ENCODE measurements at regions not wholly inside any gene's neighbourhood (a gene's known extent, or its start where the extent isn't known, plus 50 kb on each side); places are given as distances from the start of the nearest gene placed in this dataset.
"Not testable (repeated sequence)": the region's sequence is repeated elsewhere in the genome, so short reads cannot be mapped to it uniquely, and the experiment has no call there.

DNA sequence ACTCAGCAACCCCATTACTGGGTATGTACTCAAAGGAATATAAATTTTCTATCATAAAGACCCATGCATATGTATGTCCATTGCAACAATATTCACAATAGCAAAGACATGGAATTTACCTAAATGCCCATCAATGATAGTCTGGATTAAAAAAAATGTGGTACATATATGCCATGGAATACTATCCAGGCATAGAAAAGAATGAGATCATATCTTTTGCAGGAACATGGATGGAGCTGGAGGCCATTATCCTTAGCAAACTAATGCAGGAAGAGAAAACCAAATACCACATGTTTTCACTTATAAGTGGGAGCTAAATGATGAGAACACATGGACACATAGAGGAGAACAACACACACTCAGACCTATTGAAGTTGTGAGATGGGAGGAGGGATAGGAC lies 1789.7 kb downstream of the SLITRK5 start:
- DNase-seq (ENCODE audit: low read depth in 2 of 2), result not testable (repeated sequence)

DNA sequence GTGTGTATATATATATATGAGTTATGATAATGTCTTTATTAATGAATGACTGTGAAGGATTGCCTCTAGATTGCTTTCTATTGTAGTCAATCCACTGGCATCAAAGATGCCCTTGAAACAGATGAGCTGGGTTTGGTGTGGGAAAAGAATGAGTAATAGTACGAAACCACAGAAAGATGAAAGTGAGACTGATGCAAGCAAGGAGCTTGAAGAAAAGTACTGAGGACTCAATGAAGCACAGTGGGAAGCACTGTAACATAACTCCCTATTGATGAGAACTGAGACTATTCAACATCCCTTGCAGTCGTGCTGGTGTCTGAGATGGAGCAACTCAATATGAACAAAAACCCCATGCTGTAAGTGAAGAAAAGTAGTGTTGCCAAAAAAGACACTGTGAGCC lies 1794.2 kb downstream of the SLITRK5 start:
- DNase-seq (ENCODE audit: low read depth in 2 of 2), result peak in 1 of 2 experiments; percentile 8

DNA sequence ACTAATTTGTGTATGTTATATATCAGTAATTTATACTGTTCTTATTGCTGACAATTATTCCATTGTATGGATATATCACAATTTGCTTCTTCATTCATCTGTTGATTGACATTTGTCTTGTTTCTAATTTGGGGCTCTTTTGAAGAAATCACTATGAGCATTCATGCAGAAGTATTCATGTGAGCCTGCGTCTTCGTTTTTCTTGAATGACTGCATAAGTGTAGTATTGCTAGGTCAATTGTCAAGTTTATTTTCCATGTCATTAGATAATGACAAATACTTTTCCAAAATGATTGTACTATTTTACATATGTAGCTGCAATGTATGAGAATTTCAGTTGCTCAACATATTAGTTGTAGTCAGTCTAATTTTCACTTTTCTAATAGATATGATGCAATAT lies 1796.9 kb downstream of the SLITRK5 start:
- no peak for DNase-seq (ENCODE audit: low read depth in 2 of 2)

DNA sequence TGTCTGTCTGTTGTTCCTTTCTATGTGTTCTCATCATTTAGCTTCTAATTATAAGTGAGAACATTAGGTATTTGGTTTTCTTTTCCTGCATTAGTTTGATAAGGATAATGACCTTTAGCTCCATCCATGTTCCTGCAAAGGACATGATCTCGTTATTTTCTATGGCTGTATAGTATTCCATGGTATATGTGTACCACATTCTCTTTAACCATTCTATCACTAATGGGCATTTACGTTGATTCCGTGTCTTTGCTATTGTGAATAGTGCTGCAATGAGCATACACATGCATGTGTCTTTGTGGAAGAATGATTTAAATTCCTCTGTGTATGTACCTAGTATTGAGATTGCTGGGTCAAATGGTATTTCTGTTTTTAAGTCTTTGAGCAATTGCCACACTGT lies 1799.7 kb downstream of the SLITRK5 start:
- no peak for DNase-seq (ENCODE audit: low read depth in 2 of 2)

DNA sequence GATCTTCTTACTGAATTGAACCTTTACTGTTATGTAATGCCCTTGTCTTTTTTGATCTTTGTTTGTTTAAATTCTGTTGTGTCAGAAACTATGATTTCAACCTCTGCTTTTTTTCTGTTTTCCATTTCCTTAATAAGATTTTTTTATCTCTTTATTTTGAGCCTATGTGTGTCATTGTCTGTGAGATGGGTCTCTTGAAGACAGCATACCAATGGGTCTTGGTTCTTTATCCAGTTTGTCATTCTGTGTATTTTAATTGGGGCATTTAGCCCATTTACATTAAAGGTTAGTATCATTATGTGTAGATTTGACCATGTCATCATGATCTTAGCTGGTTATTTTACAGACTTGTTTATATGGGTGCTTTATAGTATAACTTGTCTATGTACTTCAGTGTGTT lies 1803.3 kb downstream of the SLITRK5 start:
- no peak for DNase-seq (ENCODE audit: low read depth in 2 of 2)

DNA sequence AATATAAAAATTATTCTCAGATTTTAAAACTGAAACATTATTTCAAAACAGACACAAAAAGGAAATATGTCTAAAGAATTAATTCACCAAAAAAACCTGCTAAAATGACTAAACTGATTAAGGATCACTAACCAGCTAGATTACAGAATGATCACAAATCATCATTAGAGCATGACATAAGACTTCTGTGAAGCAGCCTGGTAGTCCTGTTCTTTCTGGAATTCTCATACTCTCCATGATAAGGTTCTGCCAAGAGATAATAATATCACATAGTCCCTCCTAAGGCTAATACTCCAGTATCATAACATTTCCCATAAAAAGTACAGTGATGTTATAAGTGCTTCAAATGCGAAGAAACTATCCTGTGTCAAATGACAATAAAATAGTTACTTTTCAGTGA lies 1814.9 kb downstream of the SLITRK5 start:
- no peak for DNase-seq (ENCODE audit: low read depth in 2 of 2)

DNA sequence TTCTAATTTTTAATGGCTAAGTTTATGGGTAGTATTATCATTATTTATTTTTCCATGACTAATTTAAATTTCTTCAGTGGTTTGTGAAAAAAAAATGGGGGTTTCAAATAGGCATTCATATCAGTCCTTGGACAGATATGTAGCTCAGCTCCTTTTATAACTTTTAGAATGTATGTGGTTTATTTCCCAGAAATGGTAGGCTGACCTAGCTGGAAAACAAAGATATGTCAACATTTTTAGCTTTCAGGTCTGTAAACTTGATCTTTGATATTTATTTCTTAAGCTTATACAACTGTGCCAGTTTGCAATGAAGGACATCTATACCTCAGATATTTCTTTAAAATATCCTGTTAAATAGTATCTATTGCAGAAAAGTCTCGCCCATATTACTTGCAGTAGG lies 1815.5 kb downstream of the SLITRK5 start:
- no peak for DNase-seq (ENCODE audit: low read depth in 2 of 2)

DNA sequence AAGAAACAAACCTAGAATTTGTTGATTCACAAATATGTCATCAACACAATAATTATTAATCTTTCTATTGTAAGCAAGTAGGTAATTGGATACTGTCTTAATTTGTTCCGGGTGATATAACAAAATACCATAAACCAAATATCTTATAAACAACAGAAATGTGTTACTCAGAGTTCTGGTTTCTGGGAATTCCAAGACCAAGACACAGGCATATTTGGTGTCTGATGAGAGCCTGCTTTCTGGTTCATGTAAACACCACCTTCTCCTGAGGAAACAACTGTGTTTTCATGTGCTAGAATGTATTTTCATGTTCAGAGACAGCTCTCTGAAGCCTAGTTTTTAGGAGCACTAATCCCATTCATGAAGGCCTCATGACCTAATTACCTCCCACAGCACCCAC lies 1819.5 kb downstream of the SLITRK5 start:
- no peak for DNase-seq (ENCODE audit: low read depth in 2 of 2)

DNA sequence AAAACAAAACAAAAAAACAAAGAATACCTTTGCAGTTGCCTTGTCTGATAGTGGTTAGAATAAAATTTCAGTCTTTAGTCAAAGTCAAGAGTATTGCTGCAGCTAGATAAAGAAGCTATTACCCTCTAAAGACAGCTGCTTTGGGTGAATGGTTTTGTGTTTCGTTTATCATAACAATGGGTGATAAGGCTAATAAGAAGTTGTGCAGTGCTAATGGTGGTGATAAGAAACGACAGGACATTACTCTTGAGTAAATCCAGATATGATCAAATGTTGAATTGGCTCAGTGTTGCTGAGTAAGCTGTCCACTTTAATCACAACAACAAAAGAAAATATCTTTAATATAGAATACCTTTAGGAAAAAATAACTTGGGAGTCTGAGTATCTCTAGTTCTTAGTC lies 1825.3 kb downstream of the SLITRK5 start:
- DNase-seq (ENCODE audit: low read depth in 2 of 2), result no peak

DNA sequence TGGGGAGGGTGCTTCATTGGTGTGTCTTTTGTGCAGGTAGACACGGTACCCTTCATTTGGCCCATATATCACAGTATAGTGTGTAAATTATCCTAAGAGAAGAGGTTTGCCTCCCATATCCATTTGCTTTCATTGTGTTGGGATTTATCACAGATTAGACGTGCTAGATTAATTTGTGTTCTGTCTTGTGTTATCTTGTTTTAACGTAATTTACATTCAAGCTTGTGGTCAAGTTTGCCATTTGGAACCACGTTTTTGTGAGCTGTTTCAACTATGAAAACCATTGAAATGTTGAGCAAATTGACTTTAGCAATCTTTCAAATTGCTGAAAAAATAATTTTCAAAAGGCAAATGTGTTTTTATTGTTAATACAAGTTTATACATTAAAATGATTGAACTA lies 1826.5 kb downstream of the SLITRK5 start:
- DNase-seq (ENCODE audit: low read depth in 2 of 2), result no peak

DNA sequence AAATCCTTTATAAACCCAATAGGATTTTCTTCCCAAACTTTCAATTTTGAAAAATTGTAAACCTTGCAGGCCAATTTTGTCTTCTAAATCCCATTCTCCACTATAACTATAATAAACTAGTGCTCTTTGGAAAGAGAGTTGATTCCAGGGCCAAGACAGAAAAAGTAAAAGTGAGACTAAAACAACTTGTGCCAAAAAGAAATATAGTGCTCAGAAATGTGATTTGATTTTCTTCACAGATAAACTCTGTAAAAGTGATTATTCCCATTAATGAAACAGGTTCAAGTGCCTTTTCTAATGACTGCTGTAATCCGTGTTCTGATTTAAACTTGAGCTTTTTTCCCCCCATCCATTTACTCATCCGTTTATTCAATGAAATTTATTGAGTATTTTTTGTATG lies 1831.1 kb downstream of the SLITRK5 start:
- DNase-seq (ENCODE audit: low read depth in 2 of 2), result no peak

DNA sequence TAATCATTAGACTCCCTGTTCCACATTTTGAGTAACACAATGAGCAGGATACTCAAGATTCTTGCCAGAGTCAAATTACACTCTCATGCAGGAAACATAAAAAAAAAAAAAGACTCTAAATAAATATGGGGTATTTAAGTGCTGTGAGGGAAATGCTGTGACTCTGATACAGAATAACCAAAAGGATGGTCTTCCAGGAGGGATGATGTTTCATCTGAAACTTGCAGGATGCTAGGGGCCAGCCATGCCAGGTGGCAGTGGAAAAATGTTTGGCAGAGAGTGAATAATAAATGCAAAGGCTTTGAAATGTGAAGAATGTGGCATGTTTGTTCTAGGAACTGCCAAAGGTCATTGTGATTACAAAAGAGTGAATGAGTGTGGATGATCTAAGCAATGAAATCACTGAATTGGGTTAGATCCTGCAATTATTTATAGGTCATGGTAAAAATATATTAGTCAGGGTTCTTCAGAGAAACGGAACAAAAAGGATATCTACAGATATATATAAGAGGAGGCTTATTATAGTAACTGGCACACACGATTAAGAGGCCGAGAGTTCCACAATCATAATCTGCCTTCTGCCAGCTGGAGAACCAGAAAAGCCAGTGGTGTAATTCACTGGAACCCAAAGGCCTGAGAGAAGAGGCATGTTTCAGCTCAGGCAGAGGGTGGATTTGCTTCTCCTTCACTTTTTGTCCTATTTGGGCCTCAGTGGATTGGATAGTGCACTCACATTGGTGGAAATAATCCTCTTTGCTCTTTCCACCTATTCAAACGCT lies 1832.8 kb upstream of the MIR17HG start:
- DNase-seq (ENCODE audit: low read depth in 2 of 2), result no peak

DNA sequence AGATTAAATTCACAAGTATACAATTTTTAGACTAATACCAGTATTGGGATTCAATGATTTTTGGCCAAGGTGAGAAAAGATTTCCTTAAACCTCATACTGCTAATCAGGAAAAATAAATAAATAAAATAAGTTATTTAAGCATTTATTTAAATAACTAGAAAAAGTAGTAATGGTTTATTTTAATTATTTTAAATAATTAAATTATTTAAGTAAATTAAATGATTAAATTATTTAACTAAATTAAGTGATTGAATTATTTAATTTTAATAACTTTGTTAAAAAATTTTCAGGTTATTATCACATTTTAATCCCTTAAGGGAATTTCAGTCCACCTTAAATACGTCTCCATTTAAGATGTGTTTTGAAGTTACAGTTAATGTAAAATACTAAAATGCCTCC lies 1831.5 kb upstream of the MIR17HG start:
- DNase-seq (ENCODE audit: low read depth in 2 of 2), result no peak

DNA sequence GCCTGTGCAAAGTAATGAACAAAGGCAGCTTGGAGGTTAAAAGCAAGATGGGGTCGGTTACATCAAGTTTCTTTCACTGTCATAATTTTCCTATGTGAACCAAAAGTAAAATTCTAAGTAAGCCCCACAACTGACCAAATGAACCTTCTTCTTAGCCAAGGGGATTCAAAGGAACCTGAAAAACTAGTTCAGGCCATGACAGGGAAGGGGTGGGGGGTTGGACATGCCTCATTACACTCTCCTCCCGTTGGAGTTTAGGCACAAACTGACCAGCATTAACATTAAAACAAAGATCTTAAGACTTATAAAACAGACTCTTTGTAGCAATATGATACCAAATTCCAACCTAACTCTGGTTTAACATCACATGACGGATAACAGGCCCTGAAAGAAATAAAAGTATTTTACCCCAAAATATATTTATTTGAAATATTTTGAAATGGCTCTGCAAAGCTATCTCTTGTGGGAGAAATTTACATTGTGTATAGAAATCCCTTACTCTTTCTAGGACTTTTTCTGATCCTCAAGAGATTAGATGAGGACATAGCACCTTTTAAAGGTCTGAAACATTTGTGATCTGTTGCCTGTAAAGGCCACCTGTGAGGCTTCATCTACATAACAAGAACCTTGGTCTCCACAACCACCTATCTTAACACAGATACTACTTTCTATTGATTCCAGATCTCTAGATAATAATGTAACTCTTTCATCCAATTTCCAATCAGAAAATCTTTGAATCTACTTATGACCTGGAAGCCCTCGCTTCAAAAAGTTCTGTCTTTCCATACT lies 1829.0 kb upstream of the MIR17HG start:
- no peak for DNase-seq (ENCODE audit: low read depth in 2 of 2)

DNA sequence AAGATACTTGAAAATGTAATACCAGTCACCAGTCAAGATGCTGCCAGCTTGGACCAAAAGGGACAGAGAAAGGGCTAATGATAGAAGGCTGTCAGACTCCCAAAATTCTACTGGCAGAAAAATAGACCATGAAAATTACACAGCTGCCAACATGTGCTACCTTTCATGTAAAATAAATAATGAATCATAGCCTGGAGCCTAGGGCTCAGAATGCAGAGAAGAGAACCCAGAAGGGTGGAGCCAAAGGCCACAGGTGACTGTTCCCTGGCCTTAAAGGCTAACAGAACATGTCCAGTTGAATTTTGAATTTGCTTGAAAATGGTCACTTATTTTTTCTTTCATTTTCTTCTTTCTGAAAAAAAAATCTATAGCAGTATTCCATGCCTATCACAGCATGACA lies 1827.0 kb upstream of the MIR17HG start:
- DNase-seq (ENCODE audit: low read depth in 2 of 2), result no peak

DNA sequence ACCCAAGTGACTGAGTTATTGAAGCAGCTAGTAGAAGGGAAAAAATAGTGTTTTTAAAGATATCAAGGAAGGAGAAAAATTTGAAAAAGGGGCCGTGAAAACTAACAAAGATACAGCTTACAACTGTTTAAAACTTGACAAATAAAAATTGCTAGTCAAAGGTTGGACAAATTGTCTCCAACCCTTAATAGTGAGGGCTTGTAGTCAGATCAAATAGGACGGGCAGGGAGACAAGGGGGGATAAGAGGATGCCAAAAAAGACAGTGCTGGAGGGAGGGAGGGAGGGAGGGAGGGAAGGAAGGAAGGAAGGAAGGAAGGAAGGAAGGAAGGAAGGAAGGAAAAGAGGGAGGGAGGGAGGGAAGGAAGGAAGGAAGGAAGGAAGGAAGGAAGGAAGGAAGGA lies 1825.8 kb upstream of the MIR17HG start:
- DNase-seq (ENCODE audit: low read depth in 2 of 2), result not testable (repeated sequence)

DNA sequence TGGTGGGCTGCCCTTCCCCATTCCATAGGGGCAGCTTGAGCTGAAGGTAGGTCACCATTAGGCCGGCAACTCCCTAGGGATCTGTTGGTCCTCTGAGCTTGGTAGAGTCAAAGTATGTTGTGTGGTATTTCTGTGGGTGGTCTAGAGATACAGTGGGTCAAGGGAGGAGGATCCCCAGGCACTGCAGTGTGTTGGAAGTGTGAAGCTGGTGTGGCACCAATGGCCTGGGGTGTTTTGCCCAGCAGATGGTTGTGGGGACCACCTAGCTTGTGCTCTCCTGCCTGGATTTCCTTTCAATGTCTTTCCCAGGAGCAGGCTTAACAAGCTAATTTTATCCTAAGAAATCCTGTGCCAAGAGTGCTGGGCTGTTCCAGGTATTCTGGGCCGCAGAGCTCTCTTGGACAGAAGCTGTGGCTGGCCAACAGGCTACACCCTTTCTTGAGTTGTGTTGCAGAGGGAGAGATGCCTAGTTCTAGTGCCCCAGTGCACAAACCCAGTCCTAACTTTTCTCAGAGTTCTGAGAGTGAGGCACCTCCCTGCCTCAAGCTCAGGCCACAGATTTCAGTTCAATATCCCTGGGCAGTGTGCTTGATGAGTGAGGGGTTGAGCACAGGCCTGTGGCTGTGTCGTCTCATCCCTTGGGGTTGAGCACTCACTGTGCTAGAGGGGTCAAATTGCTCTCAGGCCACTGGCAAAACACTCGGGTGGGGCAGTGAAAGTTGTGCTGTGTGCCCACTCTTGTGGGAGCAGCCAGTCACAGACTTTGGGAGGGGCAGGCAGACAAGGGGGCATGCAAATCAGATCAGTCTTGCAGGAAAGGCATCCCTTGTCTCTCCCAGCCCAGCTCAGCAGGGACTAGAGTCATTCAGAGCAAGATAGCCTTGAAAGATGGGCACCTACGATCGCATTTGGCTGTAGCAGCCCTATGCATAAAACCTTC lies 1806.1 kb upstream of the MIR17HG start:
- DNase-seq (ENCODE audit: low read depth in 2 of 2), result no peak

DNA sequence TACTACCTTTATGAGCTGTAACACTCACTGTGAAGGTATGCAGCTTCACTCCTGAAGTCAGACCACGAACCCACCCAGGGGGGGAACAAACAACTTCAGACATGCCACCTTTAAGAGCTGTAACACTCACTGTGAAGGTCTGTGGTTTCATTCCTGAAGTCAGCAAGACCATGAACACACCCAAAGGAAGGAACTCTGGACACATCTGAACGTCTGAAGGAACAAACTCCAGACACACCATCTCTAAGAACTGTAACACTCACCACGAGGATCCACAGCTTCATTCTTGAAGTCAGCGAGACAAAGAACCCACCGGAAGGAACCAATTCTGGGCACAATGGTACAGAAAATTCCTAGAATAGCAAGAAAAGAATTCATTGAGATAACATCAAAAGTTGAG lies 1796.5 kb upstream of the MIR17HG start:
- no peak for DNase-seq (ENCODE audit: low read depth in 2 of 2)

DNA sequence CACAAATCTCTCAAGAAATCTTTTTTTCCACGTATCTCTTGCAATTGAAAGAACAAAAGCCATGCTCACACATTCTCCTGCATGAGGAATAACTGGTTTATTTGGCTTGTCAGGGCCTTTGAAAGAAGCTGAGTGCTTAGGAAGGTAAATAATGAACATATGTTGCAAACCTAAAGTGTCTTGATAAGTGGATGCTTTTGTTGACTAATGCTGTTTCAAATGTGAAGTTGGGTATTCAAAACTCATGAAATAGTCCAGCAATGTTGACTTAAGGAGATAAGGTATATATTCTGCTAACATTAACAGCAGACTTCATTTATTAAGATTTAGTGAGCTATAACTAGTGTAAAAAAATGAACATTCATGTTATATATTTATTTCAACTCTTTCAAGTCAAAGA lies 1792.7 kb upstream of the MIR17HG start:
- no peak for DNase-seq (ENCODE audit: low read depth in 2 of 2)

DNA sequence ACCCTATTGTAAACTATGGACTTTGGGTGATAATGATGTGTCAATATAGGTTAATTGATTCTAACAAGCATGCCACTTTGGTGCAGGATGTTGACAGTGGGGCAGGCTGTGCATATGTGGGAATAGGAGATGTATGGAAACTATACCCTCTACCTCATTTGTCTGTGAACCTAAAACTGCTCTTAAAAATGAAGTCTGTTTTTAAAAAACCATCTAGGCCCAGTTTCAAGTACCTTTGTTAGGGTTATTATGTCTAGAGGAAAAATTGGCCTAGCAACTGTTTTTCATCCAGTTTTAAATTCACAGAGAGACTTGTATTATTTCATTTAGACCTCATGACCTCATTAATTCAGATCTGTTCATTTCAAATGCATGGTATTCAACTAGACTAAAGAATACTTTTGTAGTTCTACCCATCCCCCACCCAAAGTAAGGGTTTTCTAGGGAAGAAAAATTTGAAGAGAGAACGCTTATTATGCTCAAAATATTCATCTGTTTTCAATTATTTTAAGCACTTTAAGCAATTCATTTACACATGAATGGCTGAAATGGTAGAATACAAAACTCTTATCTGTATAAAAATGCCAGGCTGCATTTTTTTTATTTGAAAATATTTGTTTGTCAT lies 1781.9 kb upstream of the MIR17HG start:
- no peak for DNase-seq (ENCODE audit: low read depth in 2 of 2)

DNA sequence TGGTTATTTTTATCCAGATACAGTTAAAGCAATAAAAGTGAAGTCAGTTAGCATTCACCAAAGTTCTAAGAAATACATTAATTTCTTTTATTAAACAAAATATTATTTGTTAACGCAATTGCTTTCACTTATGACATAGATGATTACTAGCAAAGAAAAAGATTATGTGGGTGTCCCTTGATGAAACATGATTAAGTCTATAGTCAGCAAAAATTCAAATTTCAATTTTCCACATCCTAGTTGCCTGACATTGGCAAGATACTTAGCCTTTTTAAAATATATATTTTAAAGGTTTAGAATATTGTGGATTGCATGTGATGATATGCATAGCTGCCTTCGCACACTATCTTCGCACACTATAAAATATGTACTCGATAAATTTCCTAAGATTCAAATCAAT lies 1780.5 kb upstream of the MIR17HG start:
- no peak for DNase-seq (ENCODE audit: low read depth in 2 of 2)

DNA sequence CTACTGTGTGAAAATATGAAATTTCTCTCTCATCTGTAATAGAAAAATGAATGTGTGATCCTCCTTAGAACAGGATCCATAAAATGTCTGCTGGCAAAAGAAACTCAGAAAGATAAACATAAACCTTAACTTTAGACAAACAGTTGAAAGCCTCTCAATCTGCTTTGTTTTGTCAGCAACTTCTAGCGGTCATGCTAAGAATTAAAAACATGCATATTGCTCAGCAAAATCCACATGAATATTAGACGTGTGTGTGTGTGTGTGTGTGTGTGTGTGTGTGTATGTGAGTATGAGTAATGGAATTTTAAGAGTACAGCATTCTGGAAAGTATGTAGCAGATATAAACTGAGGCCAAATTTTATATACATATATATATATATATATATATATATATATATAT lies 1779.2 kb upstream of the MIR17HG start:
- no peak for DNase-seq (ENCODE audit: low read depth in 2 of 2)
